Occipital lobe (tissue), 1 donor: ENCODE measurements at regions not wholly inside any gene's neighbourhood (a gene's known extent, or its start where the extent isn't known, plus 50 kb on each side); places are given as distances from the start of the nearest gene placed in this dataset.

Experiments used
- DNase-seq: peaks from one replicate; lab custom pipeline; 2025; lab: John Stamatoyannopoulos, UW

DNA sequence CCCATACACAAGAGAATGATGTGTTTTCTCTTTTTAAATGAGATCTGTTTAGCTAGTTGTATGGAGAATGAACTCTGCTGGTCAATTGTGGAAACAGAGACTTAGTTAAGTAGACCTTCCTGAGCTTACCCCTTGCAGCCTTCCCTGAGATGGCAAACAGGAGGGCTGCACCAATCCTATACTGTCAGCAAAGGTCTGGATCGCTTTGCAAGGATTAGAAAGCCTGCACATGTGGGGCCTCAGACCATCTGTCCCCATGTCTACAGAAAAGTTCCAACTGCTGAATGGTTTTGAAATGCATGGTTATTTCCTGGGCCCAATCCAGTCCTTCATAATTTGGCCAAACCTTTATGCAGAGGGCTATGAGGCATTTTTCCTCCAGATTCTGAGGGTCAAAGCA, 183.9 kb upstream of the SLC10A2 start:
- DNase-seq, result no peak

DNA sequence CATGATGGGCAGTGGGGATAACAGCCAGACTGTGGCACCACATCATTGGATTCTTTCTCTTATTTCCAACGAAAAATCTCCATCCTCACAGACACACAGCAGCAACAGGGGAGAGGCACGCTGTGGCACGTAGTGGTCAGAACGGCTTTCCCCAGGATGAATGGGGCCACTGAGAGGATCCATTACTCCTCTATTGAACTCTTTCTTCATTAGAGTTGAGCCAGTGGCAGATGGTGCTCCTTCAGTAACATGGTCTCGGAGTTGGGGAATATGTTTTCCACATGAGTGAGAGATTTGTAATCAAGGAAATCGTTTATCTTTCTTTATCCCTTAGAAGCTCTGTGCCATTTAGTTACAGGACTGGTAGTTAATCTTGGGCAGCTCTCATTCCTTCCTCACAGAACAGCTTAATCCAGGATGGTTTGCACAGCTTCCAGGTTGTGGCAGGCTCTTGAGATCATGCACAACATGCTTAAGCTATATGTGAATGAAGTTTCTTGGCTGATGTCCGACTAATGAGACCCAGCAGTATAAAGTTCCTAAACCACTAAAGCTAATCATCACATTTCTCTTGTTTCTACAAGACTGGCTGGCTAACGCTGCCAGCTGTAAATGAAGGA, 180.5 kb upstream of the SLC10A2 start:
- no peak for DNase-seq

DNA sequence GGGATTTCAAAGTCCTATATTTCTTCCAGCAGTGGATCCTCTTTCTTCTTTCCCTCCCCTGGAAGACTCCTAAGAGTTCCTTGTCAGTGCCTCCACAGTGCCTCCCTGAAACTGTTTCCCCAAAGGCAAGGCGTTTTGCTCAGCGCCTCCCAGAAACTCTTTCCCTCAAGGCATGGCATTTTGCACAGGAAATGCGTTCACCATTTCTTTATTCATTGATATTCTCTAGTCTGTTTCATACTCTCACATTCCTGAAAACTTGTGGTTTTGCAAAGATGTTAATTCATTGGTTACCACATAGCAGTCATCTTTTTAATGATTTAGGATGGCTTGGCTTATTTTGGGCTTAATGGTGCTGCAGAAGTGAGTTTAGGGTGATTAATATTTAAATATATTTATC, 177.3 kb upstream of the SLC10A2 start:
- no peak for DNase-seq

DNA sequence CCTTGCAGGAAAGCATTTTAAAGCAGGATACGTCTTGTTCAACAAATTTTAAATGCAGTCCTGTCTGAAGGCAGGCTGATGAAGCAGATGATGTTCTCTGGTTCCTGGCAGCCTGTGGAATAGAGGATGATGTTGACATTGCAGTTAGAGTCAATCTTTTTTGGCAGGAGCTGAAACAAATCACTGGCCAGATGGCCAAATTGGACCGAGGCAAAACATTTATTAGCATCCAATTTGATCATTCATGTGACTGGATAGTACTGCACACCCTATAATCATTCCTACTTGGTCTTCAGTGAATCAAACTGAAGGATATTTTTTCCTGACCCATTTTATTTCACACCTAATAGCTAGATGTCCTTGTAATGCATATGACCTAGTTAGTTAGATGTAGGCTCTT, 172.2 kb upstream of the SLC10A2 start:
- no peak for DNase-seq

DNA sequence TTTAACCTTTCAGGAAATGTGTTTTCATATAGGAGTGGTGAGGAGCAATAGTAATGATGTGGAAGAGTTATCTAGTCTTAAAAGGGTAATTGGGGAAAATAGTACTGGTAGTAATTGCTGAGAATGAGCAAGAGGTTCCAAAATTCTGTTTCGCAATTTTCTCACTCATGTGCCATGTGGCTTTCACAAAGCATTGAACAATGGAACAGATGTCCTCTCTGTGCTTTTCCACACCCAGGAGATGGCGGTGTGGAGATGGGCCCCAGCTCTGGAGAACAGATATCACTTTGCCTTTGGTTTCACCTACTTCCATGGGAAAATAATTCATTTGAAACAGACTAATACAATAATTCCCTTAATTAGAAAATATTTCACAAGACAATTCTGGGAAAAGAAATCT, 170.0 kb upstream of the SLC10A2 start:
- DNase-seq, result no peak

DNA sequence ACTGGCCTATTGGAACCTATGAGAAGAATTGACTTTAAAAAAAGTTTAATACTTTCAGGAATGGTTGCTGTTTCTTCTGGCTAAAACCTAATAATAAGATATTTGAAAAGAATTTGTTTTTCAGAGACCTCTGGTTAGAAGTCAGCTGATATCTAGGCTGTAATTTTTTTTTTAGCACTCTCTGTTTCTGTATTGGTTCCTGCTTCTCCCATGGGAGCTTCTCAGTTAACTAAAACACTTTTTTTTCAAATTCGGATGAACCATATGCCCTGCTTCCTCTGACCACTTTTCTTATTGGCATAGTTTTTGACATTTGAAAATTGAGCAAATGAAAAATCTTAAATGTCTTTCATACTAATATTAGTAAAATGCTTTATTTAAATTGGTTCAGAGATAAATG, 163.5 kb upstream of the SLC10A2 start:
- no peak for DNase-seq

DNA sequence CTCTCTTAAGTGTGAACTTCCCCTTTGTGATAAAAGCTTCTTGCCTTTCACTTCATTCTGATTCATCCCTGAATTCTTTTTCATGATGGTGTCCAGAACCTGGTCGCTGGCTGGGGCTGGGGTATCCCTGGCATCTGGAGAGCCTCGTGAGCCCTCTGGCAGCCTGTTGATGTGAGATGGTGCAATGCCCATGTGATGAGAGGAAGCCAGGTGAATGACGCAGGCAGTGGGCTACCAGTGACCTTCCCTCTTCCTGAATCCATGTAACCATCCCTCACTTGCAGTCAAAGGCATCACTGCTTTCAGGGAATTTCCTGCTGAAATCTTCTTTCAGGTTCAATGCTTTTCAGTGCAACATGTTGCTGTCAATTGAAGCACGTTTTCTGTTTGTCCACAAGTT, 158.6 kb upstream of the SLC10A2 start:
- DNase-seq, result no peak

DNA sequence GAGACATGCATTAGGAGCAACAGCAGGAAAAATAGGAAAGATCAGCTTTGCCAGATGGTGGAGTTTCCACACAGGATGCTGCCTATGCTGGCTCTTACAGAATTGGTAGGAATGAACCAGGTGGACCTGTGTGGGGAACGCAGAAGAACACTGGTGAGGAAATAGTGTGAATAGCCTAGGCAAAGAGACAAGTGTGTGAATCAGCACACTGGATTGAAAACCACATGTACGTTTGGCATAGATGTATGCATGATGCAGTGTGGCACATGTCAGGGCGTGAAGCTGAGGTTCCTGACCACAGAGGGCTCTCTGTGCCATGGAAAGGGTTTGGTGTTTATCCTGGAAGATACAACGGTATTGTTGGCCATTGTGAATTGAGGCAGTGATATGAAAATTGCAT, 156.5 kb upstream of the SLC10A2 start:
- DNase-seq, result no peak

DNA sequence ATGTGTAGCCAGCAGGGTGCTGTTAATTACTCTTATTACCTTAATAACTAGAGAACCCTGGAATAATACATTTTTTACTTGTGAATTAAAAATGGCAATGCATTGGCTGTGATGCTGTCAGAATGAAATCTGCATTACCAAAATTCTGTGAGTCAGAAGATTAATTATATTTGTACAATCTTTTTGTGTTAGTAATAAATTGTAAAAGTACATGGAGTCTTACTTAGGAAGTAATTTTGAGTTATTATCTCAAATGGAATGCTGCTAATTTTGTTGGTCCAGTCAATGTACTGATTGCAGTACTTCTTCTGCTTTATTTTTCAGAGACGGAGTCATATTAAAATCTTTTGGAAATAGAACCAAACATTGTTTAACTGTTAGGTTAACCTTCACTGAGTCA, 152.0 kb upstream of the SLC10A2 start:
- no peak for DNase-seq

DNA sequence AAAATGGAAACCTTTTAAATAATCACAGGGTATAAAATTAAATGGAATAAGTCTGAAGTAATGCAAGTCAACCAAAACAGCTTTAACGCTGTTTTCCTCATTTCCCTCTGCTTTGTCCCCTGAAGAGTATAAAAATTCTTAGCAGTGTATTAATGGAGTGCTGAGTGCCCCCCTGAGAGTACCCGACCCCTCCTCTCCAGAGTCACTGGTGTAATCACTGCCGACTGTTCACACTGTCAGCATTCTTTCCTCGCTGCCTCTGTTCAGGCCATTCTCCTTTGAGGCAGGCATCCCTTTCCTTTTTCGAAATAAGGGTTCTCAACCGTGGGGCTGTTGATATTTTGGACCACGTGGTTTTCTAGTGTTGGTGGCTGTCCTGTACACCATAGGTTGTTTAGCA, 146.9 kb upstream of the SLC10A2 start:
- no peak for DNase-seq

DNA sequence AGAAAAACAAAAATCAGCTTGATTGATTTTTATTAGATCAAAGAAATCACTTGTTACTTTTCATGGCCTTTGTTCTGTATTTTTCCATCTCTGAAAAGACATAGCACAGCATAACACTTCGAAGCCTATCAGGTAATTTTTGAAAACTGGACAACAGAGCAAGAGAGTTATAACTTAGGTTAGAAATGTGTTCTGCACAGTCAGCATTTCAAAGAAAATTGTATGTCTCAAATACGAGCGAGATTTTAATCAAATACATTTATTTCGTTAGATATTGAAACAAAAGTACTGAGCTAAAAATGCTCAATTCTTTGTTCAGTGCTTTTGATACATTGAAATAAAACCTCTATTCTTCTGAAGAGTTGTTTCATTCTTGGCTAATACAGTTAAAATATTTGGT, 144.1 kb upstream of the SLC10A2 start:
- DNase-seq, result no peak

DNA sequence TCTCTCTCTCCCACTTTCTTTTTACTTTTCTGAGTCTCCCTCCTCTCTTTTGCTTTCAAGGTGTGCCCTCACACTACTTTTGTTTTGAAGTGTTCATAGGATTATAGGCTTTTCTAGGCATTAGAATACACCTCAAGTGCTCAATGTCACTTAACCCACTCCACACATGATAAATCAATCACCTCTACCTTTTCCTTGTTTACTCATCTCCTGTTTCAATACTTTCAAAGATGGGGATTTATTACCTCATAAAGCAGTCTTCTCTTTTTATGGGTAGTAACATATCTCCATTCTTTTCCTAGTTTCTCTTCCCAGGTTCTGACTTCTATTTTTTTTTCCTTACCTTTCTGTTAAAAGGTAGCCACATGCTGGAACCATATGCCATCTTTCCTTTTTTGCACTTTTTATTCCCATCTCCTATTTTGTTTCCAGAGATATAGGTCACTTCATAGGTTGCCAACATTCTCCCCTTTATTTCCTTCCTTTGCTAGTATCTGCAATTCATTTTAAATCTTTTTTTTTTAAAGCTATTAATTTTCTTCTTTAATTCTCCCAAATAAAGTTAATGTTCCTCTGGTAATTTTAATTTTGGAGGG, 137.6 kb upstream of the SLC10A2 start:
- no peak for DNase-seq

DNA sequence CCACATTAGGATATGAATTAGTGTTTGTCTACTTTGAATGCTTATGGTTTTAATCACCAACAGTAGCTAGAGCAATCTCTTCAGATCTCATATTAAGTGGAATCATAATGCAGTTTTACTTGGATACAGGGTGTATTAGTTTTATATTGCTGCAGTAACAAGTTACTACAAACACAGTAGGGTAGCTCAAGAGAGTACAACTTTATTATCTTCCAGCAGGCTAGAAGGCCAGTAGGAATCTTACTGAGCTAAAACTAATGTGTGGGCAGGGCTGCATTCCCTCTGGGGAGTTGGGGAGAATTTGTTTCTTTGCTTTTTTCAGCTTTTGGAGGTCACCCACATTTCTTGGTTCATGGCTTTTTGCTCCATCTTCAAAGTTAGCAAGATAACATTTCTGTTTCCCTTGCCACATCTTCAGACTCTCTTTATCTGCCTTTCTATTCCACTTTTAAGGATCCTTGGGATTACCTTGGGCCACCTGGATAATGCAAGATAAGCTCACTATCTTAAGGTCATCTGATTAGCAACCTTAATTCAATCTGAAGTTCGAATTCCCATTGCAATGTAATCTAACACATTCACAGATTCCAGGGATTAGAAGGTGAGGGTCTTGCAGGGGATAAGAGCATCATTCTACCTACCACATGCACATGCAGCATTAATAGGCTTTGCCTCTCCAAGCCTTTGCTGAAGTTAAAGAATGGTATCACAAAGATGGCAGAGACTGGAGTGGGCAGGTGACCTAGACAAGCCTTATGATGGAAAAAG, 134.1 kb upstream of the SLC10A2 start:
- DNase-seq, result no peak

DNA sequence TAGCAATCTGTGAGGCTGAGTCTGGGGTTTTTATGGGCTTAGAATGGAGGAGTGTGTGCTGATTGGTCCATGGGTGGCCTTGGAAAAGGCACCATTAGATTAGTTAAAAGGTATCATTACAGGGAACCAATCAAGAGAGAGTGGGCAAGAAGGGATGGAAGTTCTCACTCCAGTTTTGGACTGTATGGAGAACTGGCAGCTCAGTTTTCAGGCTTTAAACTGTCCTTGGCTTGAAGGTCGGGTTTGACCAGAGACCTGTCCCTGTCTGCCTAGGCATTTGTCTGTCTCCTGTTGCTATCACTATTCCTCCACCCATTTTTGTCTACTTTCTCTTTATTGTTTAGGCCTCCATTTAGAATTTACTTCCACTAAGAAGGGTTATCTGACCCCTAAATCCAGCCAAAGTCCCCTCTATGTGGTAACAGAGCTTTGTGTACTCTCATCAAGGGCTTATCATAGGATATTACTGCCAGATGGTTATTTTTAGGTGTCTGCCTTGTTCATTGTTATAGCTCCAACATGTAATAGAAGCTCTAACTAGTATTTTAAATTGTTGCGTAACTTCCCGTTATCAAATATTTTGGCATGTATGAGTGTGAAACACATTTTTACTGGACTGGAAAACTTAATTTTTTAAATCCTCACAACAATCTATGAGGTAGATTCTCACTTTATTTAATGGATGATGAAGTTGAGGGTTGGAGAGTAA, 133.3 kb upstream of the SLC10A2 start:
- no peak for DNase-seq

DNA sequence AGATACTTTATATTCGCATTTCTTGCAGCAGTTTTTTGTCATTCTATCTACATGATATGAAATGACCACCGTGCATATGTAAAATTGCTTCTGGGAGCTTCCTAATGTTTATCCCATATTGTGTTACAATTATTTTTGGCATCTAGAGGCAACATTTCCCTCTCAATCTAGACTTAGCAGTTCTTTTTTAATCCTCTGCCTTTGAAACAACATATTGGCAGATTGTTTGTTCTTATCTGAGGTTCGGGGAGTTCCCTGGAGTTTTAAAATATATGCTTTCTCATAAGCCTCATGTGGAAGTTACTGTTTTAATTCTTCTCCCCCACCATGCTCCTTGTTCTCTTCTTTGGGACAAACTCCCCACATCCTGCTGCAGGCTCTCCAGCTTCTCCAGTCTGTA, 130.1 kb upstream of the SLC10A2 start:
- DNase-seq, result no peak

DNA sequence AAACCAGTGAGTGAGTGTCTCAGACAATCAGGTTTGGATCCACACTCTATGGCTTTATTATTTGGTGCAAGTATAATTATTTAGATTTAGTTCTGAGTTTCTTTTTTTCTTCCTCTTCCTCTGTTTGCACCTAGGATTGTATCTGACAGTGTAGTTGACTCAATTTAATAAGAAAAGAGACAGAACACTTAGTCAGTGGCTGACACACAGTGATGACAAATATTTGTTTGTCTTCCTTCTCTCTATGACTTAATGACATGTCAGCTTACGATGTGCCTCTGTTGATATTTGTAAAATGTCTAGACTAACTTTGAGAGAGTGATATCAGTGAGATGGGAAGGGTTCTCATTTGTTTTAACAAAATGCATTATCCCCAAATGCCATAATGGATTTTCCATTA, 129.5 kb upstream of the SLC10A2 start:
- DNase-seq, result no peak

DNA sequence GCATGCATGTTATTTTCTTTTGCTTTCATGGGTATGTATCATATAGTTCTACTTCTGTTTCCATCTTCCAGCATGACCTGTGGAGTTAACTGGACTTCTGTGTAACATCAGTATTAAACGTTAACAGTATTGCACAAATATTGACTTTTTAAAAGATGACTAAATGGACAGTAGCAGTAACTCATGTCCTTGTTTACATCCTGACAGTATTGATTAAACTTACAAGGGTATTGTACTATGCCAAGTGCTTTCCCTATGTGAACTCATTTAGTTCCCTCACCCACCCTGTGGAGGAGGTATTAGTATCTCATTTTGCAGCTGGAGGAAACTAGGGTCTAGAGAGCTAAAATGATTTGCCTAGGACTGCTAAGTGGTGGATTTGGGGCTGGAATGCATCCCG, 128.7 kb upstream of the SLC10A2 start:
- no peak for DNase-seq

DNA sequence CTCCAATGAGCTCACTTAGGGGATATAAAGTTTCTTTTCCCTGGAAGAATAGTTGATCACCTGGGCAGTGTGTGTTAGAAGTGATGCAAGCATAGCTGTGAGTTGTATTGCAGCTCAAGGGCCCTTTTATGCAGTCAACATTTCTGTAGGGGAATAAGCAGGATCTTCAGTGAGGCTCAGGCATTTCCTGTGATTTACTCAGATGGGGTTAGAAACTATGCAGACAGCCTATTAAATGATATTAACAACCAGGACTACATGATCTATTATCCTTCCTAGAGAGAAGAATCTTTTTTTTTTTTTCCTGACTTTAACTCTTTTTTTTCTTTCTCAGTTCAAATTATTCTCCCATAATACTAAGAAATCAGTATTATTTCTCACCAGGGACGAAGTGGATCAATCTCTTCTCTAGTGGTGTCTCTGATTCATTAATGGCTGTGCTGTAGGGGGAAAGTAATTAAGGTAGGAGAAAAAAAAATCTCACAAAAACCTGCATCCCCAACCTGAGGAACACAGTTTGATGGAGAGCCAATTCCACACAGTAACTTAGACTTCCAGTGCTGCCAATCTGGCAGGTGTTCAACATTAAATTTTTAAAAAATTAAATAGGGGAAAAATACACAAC, 126.4 kb upstream of the SLC10A2 start:
- no peak for DNase-seq

DNA sequence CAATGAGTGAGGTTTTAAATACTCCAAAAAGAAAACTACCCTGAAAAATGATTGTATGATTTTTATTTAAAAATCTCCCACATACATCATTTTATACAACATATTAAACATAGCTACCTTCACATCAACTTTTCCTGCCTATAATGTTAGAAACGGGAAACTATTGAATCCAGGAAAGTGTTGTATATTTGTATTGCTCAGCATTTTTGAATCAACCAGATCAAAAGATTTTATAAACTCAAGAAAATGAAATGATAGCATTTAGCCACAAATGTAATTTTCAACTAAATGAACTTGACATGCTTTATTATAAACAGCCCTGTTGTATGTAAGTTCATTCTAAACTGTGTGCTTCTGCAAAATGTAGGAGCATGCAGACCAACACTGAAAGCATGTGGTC, 124.6 kb upstream of the SLC10A2 start:
- no peak for DNase-seq

DNA sequence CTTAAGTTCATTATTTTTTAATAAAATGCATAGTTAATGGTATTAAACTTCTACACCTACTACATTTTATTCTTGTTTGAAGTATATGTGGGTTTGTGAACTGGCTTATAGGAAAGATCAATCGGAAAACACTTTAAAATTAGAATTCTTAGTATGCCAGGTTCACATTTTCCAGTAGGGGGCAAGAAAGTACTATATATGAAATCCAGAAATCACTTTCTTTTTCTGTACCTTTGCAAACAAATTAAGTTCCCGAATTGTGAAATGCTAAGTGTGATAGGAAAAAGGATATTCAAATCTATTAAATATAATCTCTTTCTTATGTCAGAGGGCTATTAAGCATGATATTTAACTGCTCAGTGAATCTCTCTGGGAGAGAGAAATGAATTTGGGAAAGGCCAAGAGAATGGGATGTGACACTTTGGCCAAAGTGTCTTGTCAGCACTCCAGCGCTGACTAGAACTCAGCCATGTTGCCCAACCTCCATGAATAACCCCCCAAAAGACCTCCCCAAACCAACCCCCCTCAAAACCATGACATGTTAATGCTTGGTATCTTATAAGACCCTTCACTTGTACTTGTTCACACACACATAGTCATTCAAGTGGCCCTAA, 122.6 kb upstream of the SLC10A2 start:
- no peak for DNase-seq

DNA sequence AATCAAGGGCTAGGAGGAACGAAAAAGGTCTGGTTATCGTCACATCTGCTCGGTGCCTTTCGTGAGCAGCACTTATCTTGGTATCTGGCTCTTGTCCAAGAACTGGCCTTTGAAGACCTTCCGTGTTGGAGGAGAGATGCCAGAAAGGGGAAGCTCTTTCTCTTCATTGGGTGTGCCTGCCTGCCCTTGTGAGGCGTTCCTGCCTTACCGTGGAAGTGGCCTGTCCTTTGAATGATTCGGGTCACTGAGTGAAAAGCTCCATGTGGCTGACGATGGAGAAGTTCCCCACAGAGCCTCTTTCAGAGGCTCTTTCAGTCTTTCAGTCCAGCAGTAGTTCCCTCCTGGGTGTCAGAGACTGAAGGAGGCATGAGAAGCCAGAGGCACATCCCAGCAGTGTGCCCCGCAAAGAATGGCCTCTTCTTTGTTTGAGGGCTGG, 121.5 kb upstream of the SLC10A2 start:
- no peak for DNase-seq

DNA sequence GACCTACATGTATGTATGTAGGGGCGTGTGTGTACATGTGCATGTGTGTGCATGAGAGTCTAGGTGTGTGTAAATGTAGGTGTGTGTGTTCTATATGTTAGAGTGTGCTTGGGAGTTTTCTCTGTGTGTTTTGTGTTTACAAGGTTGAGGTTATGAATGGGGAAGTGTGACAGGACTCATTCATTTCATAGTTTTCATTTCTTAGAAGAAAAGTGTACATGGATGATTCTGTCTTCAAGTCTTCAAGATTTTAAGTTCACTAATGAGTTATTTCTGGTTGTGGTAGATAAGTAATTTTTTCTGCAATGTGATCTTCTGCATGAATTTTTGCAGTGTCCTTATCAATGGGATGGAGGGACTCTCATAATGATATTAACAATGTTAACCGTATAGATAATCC, 118.2 kb upstream of the SLC10A2 start:
- no peak for DNase-seq
